GM12872 (cell line): ENCODE measurements at regions not wholly inside any gene's neighbourhood (a gene's known extent, or its start where the extent isn't known, plus 50 kb on each side); places are given as distances from the start of the nearest gene placed in this dataset.

Experiments
- CTCF ChIP-seq: IDR thresholded peaks from 3 replicates; pipeline ENCODE4 v1.5.1; 2011; ENCODE audit warnings: low read depth, mild to moderate bottlenecking, low read length, moderate library complexity; ENCODE audit not compliant: insufficient read depth

- no peak for TF ChIP-seq CTCF
These were observed 432.2 kb downstream of the IPO8 start for GRCh38 chr12:30263434-30263833.

- no peak for TF ChIP-seq CTCF
These were observed 438.1 kb downstream of the IPO8 start for GRCh38 chr12:30257618-30258017.

GRCh38 chr12:30251546-30251945 lies 444.1 kb downstream of the IPO8 start:
- no peak for TF ChIP-seq CTCF

- no peak for TF ChIP-seq CTCF
These were observed 452.2 kb downstream of the IPO8 start for GRCh38 chr12:30243426-30243825.

GRCh38 chr12:30219047-30219446 lies 435.3 kb upstream of the TMTC1 start:
- TF ChIP-seq CTCF: no peak

GRCh38 chr12:30218073-30218472 lies 434.3 kb upstream of the TMTC1 start:
- no peak for TF ChIP-seq CTCF

- TF ChIP-seq CTCF: no peak
These were observed 429.4 kb upstream of the TMTC1 start for GRCh38 chr12:30213166-30213565.

GRCh38 chr12:30211743-30212142 lies 428.0 kb upstream of the TMTC1 start:
- no peak for TF ChIP-seq CTCF
